BLaER1 treated with 17β-estradiol and CSF1 and Interleukin-3, amounts not matched to agents 10 nM and 100 nM (cell line): ENCODE measurements at regions not wholly inside any gene's neighbourhood (a gene's known extent, or its start where the extent isn't known, plus 50 kb on each side); places are given as distances from the start of the nearest gene placed in this dataset.

Source experiments
- H3K27ac ChIP-seq, 11 experiments: shearing (Covaris generic); formaldehyde crosslinking; 2 replicates each; pipeline ENCODE4 v1.8.1; 2022
- H3K27me3 ChIP-seq, 11 experiments: shearing (Covaris generic); formaldehyde crosslinking; 2 replicates each; pipeline ENCODE4 v1.8.1; 2022
- H3K36me3 ChIP-seq, 11 experiments: shearing (Covaris generic); formaldehyde crosslinking; 2 replicates each; pipeline ENCODE4 v1.8.1; 2022
- H3K4me1 ChIP-seq, 10 experiments: shearing (Covaris generic); formaldehyde crosslinking; 2 replicates each; pipeline ENCODE4 v1.8.1; 2022
- H3K4me2 ChIP-seq, 11 experiments: shearing (Covaris generic); formaldehyde crosslinking; 2 replicates each; pipeline ENCODE4 v1.8.1; 2022
- H3K4me3 ChIP-seq, 10 experiments: shearing (Covaris generic); formaldehyde crosslinking; 2 replicates each; pipeline ENCODE4 v1.8.1; 2022
- H3K9ac ChIP-seq, 11 experiments: shearing (Covaris generic); formaldehyde crosslinking; 2 replicates each; pipeline ENCODE4 v1.8.1; 2022
- H3K9me3 ChIP-seq, 11 experiments: shearing (Covaris generic); formaldehyde crosslinking; replicated peaks in 1 of 11; 2 replicates each; pipeline ENCODE4 v1.8.1; 2022
- H4K20me1 ChIP-seq, 11 experiments: shearing (Covaris generic); formaldehyde crosslinking; 2 replicates each; pipeline ENCODE4 v1.8.1; 2022
- Cebpa-rat ChIP-seq, 11 experiments: shearing (Covaris generic); IDR thresholded peaks; 2 replicates each; pipeline ENCODE4 v1.8.1; 2022

DNA sequence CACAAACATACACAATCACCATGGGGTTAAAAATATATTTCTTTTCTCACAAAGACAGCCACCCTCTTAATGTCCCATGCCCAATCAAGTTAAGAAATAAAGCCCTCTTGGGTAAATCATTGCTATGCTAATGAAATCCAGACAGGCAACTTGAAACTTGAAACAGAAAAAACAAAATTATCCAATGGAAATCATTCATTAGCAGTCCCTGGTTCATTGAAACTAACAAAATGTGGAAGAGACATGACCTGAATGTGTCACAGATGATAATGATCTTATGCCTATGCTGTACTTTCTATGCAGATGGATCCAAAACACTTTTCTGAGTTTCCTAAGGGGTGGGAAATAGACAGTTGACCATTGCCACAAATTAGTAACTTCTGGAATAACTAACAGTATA is 983.7 kb downstream of the MCTP2 start:
- H3K9me3 ChIP-seq = peaks cover 6 to 28% (median 9%) of the 10 kb centered on the region in 11 experiments; a peak in 19 of 22 replicates
- no peaks in the 10 kb centered on the region for H3K4me1 ChIP-seq

DNA sequence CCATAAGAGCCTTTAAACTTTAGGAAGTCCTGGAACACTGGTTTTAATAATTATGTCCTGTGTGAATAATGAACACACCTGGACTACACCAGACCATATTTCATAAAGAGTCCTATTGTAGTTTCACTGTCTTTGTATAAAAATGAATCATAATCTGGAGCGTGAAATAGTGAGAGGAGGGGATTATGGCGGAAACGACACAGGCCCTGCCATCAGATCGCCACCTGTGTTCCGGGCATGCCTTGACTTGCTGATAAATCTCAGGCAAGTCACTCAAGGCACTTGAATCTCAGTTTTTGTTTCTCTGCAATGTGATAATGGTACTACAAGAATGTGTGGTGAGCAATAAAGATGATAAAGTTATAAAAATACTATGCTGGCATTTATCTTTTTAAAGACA is 995.5 kb downstream of the MCTP2 start:
- Histone ChIP-seq H3K9me3 (peaks cover 0 to 23% (median 11%) of the 10 kb centered on the region in 11 experiments; a peak in 18 of 22 replicates), H3K36me3 (no peaks in the 10 kb centered on the region), H3K4me2 (no peak overlapping the region), H3K4me3 (no peak overlapping the region), H4K20me1 (no peaks in the 10 kb centered on the region), H3K4me1 (peaks cover 0 to 8% (median 0%) of the 10 kb centered on the region in 10 experiments; a peak in 1 of 20 replicates), H3K27ac (no peak overlapping the region), H3K27me3 (no peaks in the 10 kb centered on the region), H3K9ac (no peak overlapping the region)
- TF ChIP-seq Cebpa-rat (IDR thresholded peaks at IDR 0.05) = no peak

More for the DNA sequence above, 983.7 kb downstream of the MCTP2 start:
- Histone ChIP-seq H3K4me2 (no peak overlapping the region), H3K27me3 (no peaks in the 10 kb centered on the region), H3K4me3 (no peak overlapping the region), H4K20me1 (no peaks in the 10 kb centered on the region), H3K27ac (no peak overlapping the region), H3K36me3 (no peaks in the 10 kb centered on the region), H3K9ac (no peak overlapping the region)
- TF ChIP-seq Cebpa-rat (IDR thresholded peaks at IDR 0.05) = no peak

DNA sequence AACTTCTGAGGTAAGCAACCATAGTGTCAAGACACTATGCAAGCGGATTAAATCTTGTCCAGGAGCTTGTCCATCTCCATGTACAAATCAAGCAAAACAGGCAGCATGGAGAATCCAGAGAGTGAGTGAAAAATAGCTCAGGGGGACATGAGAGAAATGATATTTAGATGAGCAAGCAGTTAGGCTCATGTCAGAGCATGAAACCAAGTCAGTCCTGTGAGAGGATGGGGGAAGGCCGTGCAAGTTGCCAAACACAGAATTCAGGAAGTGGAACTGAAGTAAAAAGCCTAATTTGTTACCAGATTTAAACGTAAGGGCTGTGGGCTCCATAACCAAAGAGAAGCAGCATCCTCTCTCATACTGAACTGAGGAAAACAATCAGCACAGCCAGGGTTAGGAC is 995.9 kb downstream of the MCTP2 start:
- no peak overlapping the region for H3K27ac ChIP-seq
- H3K4me2 ChIP-seq = peak overlapping the region in 1 of 11 experiments; percentile 5; a peak in 1 of 22 replicates
- H3K36me3 ChIP-seq = no peaks in the 10 kb centered on the region
- TF ChIP-seq Cebpa-rat (IDR thresholded peaks at IDR 0.05) = no peak
- no peak overlapping the region for H3K9ac ChIP-seq
- H4K20me1 ChIP-seq = no peaks in the 10 kb centered on the region
- H3K9me3 ChIP-seq = peaks cover 0 to 23% (median 11%) of the 10 kb centered on the region in 11 experiments; a peak in 18 of 22 replicates
- H3K27me3 ChIP-seq = no peaks in the 10 kb centered on the region
- peaks cover 0 to 8% (median 0%) of the 10 kb centered on the region in 10 experiments; a peak in 1 of 20 replicates for H3K4me1 ChIP-seq
- H3K4me3 ChIP-seq = no peak overlapping the region

DNA sequence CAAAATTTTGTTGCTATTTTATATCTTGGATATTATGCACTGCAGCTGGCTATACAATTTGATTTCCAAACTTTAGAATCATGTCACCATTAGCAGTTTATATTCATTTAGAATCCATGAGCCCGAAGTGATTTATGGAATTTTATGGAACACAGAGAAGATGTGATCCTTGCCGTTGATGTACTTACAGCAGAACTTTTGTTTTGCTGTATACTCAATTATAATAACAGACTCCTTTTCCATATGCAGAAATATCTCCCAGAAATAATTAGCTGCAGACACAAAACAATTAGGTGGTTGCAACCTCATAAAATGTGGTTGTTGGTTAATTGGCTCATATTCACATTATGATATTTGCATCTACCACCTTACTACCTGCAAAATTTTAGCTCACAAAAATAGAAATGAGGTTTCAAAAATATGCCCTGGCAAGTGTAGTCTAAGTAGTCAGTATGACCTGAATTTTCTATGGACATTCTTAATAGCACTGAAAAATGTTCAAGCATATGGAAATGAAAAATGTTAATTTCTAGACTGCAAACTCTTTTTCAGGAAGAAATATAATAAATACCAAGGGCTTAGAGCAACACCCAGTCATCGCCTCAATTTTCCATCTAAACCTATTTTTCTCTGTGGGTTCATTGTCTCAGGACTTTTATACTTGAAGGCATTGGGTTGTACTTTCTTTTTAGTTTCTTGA is 997.6 kb downstream of the MCTP2 start:
- Histone ChIP-seq H3K27me3 (no peaks in the 10 kb centered on the region), H3K9me3 (peaks cover 4 to 13% (median 7%) of the 10 kb centered on the region in 11 experiments; a peak in 21 of 22 replicates), H3K9ac (no peak overlapping the region), H3K36me3 (no peaks in the 10 kb centered on the region), H3K27ac (no peak overlapping the region), H3K4me2 (no peak overlapping the region), H3K4me1 (peaks cover 0 to 8% (median 0%) of the 10 kb centered on the region in 10 experiments; a peak in 1 of 20 replicates), H3K4me3 (no peak overlapping the region), H4K20me1 (no peaks in the 10 kb centered on the region)
- TF ChIP-seq Cebpa-rat (IDR thresholded peaks at IDR 0.05) = no peak

DNA sequence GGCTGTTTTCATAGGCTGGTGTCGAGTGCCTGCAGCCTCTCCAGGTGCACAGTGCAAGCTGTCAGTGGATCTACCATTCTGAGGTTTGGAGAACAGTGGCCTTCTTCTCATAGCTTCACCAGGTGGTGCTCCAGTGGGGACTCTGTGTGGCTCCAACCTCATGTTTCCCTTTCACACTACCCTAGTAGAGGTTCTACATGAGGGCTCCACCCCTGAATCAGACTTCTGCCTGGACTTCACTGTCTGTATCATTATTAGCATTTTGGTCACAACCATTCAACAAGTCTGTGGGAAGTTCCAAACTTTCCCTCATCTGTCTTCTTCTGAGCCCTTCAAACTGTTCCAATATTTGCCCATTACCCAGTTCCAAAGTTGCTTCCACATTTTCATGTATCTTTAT is 1003.7 kb downstream of the MCTP2 start:
- Histone ChIP-seq H3K4me2 (no peak overlapping the region), H3K9ac (no peak overlapping the region), H3K27me3 (no peaks in the 10 kb centered on the region), H3K9me3 (peaks cover 24 to 32% (median 30%) of the 10 kb centered on the region in 11 experiments), H3K36me3 (peaks cover 0 to 4% (median 0%) of the 10 kb centered on the region in 11 experiments; a peak in 1 of 22 replicates), H3K4me3 (0 out of 20 replicates have a peak overlapping the region, but pooled peaks of 1 of the 10 experiments have one; percentile 14), H3K4me1 (no peaks in the 10 kb centered on the region), H4K20me1 (no peaks in the 10 kb centered on the region), H3K27ac (no peak overlapping the region)
- no peak for TF ChIP-seq Cebpa-rat (IDR thresholded peaks at IDR 0.05)

DNA sequence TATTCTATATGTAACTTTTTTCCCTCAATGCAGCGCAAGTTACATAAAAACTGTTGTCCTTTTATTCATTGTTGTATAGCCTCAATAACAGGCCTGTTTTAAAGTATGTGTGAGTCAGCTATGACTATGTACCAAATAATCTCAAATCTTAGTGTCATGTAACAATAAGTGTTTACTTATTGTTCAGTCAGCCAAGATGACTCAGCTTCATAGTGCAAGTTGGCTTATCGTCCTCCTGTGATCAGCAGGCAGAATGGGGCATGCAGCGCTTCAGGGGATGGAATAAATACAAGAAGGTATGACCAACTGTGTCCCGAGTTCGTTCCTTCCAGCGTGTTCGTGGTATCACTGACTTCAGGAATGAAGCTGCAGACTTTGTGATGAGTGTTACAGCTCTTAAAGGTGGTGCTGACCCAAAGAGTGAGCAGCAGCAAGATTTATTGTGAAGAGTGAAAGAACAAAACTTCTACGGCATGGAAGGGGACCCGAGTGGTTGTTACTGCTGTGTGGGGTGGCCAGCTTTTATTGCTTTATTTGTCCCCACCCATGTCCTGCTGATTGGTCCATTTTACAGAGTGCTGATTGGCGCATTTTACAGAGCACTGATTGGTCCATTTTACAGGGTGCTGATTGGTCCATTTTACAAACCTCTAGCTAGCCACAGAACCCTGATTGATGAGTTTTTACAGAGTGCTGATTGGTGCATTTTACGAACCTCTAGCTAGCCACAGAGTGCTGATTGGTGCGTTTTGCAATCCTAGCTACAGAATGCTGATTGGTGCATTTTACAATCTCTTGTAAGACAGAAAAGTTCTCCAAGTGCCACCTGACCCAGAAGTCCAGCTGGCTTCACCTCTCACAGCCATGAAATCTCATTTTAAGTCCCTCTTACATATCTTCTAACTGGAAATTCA is 1016.0 kb downstream of the MCTP2 start:
- no peak overlapping the region for H3K9ac ChIP-seq
- H3K27me3 ChIP-seq = no peaks in the 10 kb centered on the region
- H3K4me1 ChIP-seq = no peaks in the 10 kb centered on the region
- H3K36me3 ChIP-seq = no peaks in the 10 kb centered on the region
- no peak overlapping the region for H3K4me2 ChIP-seq
- peaks cover 0 to 10% (median 0%) of the 10 kb centered on the region in 11 experiments; a peak in 7 of 22 replicates for H3K9me3 ChIP-seq
- TF ChIP-seq Cebpa-rat (IDR thresholded peaks at IDR 0.05) = no peak
- no peaks in the 10 kb centered on the region for H4K20me1 ChIP-seq
- no peak overlapping the region for H3K27ac ChIP-seq
- no peak overlapping the region for H3K4me3 ChIP-seq

DNA sequence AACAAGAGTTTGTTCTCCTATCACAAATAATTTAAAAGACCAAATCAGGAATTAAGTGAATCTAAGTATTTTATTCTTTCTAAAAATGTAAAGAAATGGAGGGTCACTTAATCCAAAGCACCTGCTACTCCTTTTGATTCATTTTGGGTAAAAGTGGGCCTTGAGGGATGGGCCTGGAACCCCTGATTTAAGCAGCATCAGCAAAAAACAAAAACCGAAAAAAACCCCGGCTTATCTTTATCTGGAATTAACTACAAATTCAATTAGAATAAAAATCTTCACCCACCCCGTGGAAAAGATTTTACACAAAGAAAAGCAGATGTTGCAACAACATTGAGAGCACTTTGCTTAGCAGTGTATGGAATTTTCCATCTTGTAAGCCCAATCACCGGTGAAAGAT is 1018.2 kb downstream of the MCTP2 start:
- no peaks in the 10 kb centered on the region for H3K36me3 ChIP-seq
- no peaks in the 10 kb centered on the region for H3K27me3 ChIP-seq
- H3K4me2 ChIP-seq = no peak overlapping the region
- H3K9ac ChIP-seq = no peak overlapping the region
- H4K20me1 ChIP-seq = no peaks in the 10 kb centered on the region
- no peak overlapping the region for H3K4me3 ChIP-seq
- peaks cover 0 to 10% (median 0%) of the 10 kb centered on the region in 11 experiments; a peak in 7 of 22 replicates for H3K9me3 ChIP-seq
- TF ChIP-seq Cebpa-rat (IDR thresholded peaks at IDR 0.05) = no peak
- H3K27ac ChIP-seq = no peak overlapping the region
- H3K4me1 ChIP-seq = no peaks in the 10 kb centered on the region

DNA sequence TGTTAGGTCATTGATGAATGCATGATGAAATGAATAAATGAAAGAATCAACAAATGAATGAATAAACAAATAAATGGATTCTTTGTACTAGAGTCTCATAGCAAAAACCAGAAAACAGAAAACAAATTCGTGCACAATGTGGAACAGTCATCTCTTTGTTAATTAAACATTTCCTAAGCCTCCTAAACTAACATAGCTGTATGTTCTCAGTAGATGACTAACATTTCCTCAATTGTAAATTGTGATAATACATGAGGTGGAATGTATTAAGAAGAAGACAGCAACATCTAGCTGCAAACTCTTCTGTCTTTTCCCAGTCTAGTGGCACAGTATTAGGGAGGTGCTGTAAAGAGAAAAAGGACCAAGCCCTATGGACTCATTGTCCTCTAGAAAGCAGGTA is 1021.0 kb downstream of the MCTP2 start:
- TF ChIP-seq Cebpa-rat (IDR thresholded peaks at IDR 0.05) = no peak
- H4K20me1 ChIP-seq = no peaks in the 10 kb centered on the region
- peaks cover 0 to 6% (median 0%) of the 10 kb centered on the region in 11 experiments; a peak in 7 of 22 replicates for H3K9me3 ChIP-seq
- no peaks in the 10 kb centered on the region for H3K27me3 ChIP-seq
- H3K4me1 ChIP-seq = no peaks in the 10 kb centered on the region
- H3K9ac ChIP-seq = no peak overlapping the region
- H3K4me3 ChIP-seq = no peak overlapping the region
- no peak overlapping the region for H3K4me2 ChIP-seq
- H3K27ac ChIP-seq = no peak overlapping the region
- no peaks in the 10 kb centered on the region for H3K36me3 ChIP-seq

DNA sequence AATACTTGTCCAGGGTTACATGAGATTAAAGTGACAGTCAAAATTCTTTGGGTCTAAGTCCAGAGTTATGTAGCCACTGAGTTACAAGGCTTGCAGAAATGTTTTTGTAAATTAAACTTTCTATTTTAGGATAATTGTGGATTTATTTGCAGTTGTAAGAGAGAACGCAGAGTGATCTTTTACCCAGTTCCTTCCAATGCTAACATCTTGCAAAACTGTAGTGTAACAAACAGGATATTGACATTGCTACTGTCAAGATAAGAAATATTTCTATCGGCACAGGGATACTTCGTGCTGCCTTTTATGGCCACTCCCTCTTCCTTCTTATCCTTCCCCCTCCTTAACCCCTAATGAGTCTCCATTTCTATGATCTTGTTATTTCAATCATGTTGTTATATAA is 1022.9 kb downstream of the MCTP2 start:
- Histone ChIP-seq H3K27ac (no peak overlapping the region), H3K4me1 (no peaks in the 10 kb centered on the region)

More for the DNA sequence above, 1022.9 kb downstream of the MCTP2 start:
- H3K9ac ChIP-seq = no peak overlapping the region
- no peaks in the 10 kb centered on the region for H4K20me1 ChIP-seq
- no peaks in the 10 kb centered on the region for H3K9me3 ChIP-seq
- H3K36me3 ChIP-seq = no peaks in the 10 kb centered on the region
- TF ChIP-seq Cebpa-rat (IDR thresholded peaks at IDR 0.05) = no peak
- H3K27me3 ChIP-seq = no peaks in the 10 kb centered on the region
- no peak overlapping the region for H3K4me3 ChIP-seq
- H3K4me2 ChIP-seq = no peak overlapping the region
